ENCODE measurements at regions not wholly inside any gene's neighbourhood (a gene's known extent, or its start where the extent isn't known, plus 50 kb on each side); places are given as distances from the start of the nearest gene placed in this dataset.

DNA sequence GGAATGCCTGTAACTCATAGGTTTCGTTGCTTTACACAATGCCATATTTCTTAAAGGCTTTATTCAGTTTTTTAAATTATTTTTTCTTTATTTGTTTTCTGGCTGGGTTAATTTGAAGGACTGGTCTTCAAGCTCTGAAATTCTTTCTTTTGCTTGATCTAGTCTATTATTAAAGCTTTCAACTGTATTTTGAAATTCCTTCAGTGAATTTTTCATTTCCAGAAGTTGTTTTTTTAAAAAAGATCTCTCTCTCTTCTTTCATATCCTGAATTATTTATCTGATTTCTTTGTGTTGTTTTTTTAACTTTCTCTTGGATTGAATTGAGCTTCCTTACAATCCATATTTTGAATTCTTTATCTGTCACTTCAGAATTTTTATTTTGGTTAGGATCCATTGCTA lies 239.9 kb upstream of the CTAGE1 start:
- TF ChIP-seq NR1H2 (CRISPR knock-in tag; IDR thresholded peaks at IDR 0.05) = no peak
- Mint-ChIP-seq H3K9me3 (peaks cover 48% of the 10 kb centered on the region), H3K4me3 (no peak overlapping the region), H3K27me3 (ENCODE audit: low read depth) (peaks cover 16% of the 10 kb centered on the region), H3K36me3 (peaks cover 15% of the 10 kb centered on the region), H3K27ac (no peak overlapping the region), H3K4me1 (no peaks in the 10 kb centered on the region)
- ChIA-PET CTCF (no interaction called here), POLR2A (no interaction called here)
- no peak for ATAC-seq
- no peak for DNase-seq (ENCODE audit: low spot score)

DNA sequence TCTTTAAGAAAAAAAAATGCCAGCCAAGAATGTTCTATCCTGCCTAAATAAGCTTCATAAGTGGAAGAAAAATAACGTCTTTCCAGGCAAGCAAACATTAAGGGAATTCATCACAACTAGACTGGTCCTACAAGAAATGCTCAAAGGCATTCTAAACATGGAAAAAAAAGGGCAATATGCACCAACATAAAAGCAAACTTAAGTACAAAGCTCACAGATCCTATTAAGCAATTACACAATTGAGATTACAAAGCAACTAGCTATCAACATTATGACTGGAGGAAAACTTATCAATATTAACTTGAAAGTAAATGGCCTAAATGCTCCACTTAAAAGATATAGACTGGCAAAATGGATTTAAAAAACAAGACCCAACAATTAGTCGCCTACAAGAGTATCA lies 240.6 kb upstream of the CTAGE1 start:
- ChIA-PET POLR2A (no interaction called here), CTCF (no interaction called here)
- Mint-ChIP-seq H3K4me1 (no peaks in the 10 kb centered on the region), H3K36me3 (peaks cover 22% of the 10 kb centered on the region), H3K4me3 (no peak overlapping the region), H3K27ac (no peak overlapping the region), H3K27me3 (ENCODE audit: low read depth) (peaks cover 16% of the 10 kb centered on the region), H3K9me3 (peaks cover 49% of the 10 kb centered on the region)
- no peak for ATAC-seq
- no peak for DNase-seq (ENCODE audit: low spot score)
- TF ChIP-seq, protein P1, sequence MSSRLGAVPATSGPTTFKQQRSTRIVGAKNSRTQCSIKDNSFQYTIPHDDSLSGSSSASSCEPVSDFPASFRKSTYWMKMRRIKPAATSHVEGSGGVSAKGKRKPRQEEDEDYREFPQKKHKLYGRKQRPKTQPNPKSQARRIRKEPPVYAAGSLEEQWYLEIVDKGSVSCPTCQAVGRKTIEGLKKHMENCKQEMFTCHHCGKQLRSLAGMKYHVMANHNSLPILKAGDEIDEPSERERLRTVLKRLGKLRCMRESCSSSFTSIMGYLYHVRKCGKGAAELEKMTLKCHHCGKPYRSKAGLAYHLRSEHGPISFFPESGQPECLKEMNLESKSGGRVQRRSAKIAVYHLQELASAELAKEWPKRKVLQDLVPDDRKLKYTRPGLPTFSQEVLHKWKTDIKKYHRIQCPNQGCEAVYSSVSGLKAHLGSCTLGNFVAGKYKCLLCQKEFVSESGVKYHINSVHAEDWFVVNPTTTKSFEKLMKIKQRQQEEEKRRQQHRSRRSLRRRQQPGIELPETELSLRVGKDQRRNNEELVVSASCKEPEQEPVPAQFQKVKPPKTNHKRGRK (CRISPR knock-in tag; IDR thresholded peaks at IDR 0.05; ENCODE audit: borderline replicate concordance) = no peak
- TF ChIP-seq TCF7 (CRISPR knock-in tag; IDR thresholded peaks at IDR 0.05; ENCODE audit: low read depth) = no peak
- TF ChIP-seq SMAD3 (CRISPR knock-in tag; IDR thresholded peaks at IDR 0.05; ENCODE audit: borderline replicate concordance) = no peak
- no peak for TF ChIP-seq JUN (CRISPR knock-in tag; IDR thresholded peaks at IDR 0.05)
- no peak for TF ChIP-seq HMGA2 (CRISPR knock-in tag; IDR thresholded peaks at IDR 0.05)

DNA sequence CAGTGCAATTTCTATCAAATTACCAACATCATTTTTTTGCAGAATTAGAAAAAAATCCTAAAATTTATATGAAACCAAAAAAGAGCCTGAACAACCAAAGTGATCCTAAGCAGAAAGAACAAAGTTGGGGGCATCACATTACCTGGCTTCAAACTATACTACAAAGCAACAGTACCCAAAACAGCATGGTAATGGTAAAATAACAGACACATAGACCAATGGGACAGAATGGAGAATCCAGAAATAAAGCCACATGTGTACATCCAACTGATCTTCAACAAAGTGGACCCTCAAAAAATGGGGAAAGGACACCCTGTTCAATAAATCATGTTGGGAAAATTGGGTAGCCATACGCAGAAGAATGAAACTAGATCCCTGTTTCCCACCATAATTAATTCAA lies 245.7 kb upstream of the CTAGE1 start:
- Mint-ChIP-seq H3K36me3 (peaks cover 23% of the 10 kb centered on the region), H3K9me3 (peaks cover 49% of the 10 kb centered on the region), H3K27ac (no peak overlapping the region), H3K27me3 (ENCODE audit: low read depth) (no peaks in the 10 kb centered on the region), H3K4me3 (no peak overlapping the region), H3K4me1 (no peaks in the 10 kb centered on the region)
- CTCF ChIA-PET = no interaction called here
- ATAC-seq = no peak
- no peak for DNase-seq (ENCODE audit: low spot score)
- no peak for TF ChIP-seq ZBTB21 (CRISPR knock-in tag; IDR thresholded peaks at IDR 0.05; ENCODE audit: borderline replicate concordance)
- TF ChIP-seq, protein P2, sequence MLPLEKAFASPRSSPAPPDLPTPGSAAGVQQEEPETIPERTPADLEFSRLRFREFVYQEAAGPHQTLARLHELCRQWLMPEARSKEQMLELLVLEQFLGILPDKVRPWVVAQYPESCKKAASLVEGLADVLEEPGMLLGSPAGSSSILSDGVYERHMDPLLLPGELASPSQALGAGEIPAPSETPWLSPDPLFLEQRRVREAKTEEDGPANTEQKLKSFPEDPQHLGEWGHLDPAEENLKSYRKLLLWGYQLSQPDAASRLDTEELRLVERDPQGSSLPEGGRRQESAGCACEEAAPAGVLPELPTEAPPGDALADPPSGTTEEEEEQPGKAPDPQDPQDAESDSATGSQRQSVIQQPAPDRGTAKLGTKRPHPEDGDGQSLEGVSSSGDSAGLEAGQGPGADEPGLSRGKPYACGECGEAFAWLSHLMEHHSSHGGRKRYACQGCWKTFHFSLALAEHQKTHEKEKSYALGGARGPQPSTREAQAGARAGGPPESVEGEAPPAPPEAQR (CRISPR knock-in tag; IDR thresholded peaks at IDR 0.05) = no peak
- TF ChIP-seq, protein P3, sequence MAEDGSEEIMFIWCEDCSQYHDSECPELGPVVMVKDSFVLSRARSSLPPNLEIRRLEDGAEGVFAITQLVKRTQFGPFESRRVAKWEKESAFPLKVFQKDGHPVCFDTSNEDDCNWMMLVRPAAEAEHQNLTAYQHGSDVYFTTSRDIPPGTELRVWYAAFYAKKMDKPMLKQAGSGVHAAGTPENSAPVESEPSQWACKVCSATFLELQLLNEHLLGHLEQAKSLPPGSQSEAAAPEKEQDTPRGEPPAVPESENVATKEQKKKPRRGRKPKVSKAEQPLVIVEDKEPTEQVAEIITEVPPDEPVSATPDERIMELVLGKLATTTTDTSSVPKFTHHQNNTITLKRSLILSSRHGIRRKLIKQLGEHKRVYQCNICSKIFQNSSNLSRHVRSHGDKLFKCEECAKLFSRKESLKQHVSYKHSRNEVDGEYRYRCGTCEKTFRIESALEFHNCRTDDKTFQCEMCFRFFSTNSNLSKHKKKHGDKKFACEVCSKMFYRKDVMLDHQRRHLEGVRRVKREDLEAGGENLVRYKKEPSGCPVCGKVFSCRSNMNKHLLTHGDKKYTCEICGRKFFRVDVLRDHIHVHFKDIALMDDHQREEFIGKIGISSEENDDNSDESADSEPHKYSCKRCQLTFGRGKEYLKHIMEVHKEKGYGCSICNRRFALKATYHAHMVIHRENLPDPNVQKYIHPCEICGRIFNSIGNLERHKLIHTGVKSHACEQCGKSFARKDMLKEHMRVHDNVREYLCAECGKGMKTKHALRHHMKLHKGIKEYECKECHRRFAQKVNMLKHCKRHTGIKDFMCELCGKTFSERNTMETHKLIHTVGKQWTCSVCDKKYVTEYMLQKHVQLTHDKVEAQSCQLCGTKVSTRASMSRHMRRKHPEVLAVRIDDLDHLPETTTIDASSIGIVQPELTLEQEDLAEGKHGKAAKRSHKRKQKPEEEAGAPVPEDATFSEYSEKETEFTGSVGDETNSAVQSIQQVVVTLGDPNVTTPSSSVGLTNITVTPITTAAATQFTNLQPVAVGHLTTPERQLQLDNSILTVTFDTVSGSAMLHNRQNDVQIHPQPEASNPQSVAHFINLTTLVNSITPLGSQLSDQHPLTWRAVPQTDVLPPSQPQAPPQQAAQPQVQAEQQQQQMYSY (CRISPR knock-in tag; IDR thresholded peaks at IDR 0.05) = no peak
- no peak for TF ChIP-seq ZNF263 (CRISPR knock-in tag; IDR thresholded peaks at IDR 0.05; ENCODE audit: low read depth)
- POLR2A ChIA-PET = no interaction called here

DNA sequence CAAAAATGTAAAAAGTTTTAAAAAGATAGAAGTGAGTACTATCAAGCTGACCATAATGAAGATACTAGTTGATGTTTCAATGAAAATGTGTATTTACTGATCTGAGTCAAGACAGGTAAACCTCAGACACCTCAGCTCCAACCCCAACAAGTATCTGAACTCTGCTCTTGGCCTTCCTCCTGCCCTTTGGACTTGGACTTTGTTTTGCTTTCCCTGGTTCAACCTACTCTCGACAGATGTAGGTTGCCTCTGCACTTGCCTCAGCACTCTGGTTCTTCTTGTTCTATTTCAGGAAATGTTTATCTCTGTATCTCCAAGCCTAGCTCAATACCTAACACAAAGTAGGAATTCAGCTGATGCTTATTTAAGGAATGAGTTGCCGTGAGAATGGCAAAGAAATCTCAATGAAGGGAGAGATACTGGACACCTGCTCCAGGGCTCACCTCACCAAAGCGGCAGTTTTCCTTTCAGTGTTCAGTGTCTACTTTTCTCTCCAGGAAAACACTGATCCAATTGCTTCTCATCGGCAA lies 248.8 kb upstream of the CTAGE1 start:
- no peaks in the 10 kb centered on the region for H3K4me1 Mint-ChIP-seq
- CTCF ChIA-PET = no interaction called here
- TF ChIP-seq, protein P4, sequence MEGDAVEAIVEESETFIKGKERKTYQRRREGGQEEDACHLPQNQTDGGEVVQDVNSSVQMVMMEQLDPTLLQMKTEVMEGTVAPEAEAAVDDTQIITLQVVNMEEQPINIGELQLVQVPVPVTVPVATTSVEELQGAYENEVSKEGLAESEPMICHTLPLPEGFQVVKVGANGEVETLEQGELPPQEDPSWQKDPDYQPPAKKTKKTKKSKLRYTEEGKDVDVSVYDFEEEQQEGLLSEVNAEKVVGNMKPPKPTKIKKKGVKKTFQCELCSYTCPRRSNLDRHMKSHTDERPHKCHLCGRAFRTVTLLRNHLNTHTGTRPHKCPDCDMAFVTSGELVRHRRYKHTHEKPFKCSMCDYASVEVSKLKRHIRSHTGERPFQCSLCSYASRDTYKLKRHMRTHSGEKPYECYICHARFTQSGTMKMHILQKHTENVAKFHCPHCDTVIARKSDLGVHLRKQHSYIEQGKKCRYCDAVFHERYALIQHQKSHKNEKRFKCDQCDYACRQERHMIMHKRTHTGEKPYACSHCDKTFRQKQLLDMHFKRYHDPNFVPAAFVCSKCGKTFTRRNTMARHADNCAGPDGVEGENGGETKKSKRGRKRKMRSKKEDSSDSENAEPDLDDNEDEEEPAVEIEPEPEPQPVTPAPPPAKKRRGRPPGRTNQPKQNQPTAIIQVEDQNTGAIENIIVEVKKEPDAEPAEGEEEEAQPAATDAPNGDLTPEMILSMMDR (IDR thresholded peaks at IDR 0.05) = no peak
- TF ChIP-seq, protein P5, sequence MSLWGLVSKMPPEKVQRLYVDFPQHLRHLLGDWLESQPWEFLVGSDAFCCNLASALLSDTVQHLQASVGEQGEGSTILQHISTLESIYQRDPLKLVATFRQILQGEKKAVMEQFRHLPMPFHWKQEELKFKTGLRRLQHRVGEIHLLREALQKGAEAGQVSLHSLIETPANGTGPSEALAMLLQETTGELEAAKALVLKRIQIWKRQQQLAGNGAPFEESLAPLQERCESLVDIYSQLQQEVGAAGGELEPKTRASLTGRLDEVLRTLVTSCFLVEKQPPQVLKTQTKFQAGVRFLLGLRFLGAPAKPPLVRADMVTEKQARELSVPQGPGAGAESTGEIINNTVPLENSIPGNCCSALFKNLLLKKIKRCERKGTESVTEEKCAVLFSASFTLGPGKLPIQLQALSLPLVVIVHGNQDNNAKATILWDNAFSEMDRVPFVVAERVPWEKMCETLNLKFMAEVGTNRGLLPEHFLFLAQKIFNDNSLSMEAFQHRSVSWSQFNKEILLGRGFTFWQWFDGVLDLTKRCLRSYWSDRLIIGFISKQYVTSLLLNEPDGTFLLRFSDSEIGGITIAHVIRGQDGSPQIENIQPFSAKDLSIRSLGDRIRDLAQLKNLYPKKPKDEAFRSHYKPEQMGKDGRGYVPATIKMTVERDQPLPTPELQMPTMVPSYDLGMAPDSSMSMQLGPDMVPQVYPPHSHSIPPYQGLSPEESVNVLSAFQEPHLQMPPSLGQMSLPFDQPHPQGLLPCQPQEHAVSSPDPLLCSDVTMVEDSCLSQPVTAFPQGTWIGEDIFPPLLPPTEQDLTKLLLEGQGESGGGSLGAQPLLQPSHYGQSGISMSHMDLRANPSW (CRISPR knock-in tag; conservative IDR thresholded peaks at IDR 0.05; ENCODE audit: low read depth) = no peak
- TF ChIP-seq, protein P6, sequence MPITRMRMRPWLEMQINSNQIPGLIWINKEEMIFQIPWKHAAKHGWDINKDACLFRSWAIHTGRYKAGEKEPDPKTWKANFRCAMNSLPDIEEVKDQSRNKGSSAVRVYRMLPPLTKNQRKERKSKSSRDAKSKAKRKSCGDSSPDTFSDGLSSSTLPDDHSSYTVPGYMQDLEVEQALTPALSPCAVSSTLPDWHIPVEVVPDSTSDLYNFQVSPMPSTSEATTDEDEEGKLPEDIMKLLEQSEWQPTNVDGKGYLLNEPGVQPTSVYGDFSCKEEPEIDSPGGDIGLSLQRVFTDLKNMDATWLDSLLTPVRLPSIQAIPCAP (CRISPR knock-in tag; IDR thresholded peaks at IDR 0.05) = no peak
- TF ChIP-seq IRF2 (CRISPR knock-in tag; IDR thresholded peaks at IDR 0.05; ENCODE audit: borderline replicate concordance, low read depth) (no peak), ZNF219 (CRISPR knock-in tag; IDR thresholded peaks at IDR 0.05; ENCODE audit: borderline replicate concordance) (no peak), TEAD1 (CRISPR knock-in tag; IDR thresholded peaks at IDR 0.05) (no peak)
- TF ChIP-seq, protein P7, sequence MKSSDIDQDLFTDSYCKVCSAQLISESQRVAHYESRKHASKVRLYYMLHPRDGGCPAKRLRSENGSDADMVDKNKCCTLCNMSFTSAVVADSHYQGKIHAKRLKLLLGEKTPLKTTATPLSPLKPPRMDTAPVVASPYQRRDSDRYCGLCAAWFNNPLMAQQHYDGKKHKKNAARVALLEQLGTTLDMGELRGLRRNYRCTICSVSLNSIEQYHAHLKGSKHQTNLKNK (CRISPR knock-in tag; IDR thresholded peaks at IDR 0.05) = no peak

More for the DNA sequence above, 248.8 kb upstream of the CTAGE1 start:
- H3K9me3 Mint-ChIP-seq = peaks cover 35% of the 10 kb centered on the region
- H3K4me3 Mint-ChIP-seq = no peak overlapping the region
- POLR2A ChIA-PET = no interaction called here
- H3K27me3 Mint-ChIP-seq (ENCODE audit: low read depth) = no peaks in the 10 kb centered on the region
- peaks cover 20% of the 10 kb centered on the region for H3K36me3 Mint-ChIP-seq
- DNase-seq (ENCODE audit: low spot score) (no peak), ATAC-seq (no peak)
- H3K27ac Mint-ChIP-seq = no peak overlapping the region

Measured in WTC11 (cell line).